NCI-H748 (cell line): ENCODE measurements at regions not wholly inside any gene's neighbourhood (a gene's known extent, or its start where the extent isn't known, plus 50 kb on each side); places are given as distances from the start of the nearest gene placed in this dataset.
"Not testable (repeated sequence)": the region's sequence is repeated elsewhere in the genome, so short reads cannot be mapped to it uniquely, and the experiment has no call there.

Experiments
- DNase-seq: peaks from one replicate; lab custom pipeline; 2025; ENCODE audit not compliant: unreplicated experiment; lab: John Stamatoyannopoulos, UW

DNA sequence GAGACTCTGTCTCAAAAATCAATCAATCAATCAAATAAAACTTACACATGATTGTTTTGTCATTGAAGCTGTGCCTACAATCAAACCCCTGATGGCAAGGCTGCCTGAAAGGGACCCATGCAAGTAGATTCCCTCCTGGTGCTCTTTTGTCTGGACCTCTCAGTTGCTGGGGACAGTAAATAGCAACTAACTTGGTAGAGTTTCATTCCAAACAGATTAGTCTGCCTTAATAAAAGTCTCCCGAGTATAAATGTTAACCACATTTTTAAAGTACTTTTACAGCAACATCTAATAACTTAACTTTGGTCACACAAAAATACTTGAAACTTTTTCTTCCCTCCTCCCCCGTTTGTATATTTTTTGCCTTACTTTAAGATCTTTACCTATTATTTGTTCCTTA is 105.5 kb downstream of the FEM1C start:
- DNase-seq, result no peak

DNA sequence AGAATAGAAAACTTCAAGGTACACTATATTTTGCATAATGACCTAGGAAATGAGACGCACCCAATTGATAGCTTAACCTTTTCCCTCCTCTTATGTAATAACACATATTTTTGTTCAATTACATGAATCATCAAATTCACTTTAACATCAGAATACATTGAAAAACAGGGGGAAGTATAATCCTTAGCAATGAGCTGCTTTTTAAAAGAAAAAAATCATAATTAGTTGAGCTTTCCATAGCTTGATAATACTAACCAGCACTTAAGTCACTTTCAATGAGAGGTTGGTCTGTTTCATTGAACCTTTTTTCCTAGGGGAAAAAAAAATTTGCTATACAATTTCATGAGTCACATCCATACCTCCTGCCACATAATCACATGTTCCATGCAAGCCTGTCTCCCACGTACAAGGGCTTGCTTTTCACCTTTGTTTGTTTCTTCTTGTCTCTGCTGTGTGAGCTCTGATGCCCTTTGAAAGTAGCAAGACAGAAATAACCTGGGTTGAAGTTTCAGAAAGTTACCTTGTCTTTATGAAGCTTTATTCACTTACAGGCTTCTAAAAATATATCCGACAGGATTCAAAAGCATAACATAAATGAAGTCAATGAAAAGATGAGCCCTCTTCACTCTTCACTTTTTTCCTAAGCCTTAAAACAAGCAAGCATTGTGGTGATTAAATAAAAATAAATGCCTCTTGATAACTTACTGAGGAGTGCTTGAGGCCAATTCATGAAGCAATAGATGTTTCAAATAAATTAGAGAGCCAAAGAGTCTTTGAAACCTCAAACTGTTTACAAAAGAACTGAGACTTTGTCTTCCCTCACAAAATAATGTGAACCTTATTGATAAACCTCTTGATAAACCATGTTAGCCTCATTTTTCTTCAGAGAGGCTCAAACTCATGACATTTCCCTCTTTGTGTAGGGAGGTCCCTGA is 108.5 kb downstream of the FEM1C start:
- DNase-seq, result no peak

DNA sequence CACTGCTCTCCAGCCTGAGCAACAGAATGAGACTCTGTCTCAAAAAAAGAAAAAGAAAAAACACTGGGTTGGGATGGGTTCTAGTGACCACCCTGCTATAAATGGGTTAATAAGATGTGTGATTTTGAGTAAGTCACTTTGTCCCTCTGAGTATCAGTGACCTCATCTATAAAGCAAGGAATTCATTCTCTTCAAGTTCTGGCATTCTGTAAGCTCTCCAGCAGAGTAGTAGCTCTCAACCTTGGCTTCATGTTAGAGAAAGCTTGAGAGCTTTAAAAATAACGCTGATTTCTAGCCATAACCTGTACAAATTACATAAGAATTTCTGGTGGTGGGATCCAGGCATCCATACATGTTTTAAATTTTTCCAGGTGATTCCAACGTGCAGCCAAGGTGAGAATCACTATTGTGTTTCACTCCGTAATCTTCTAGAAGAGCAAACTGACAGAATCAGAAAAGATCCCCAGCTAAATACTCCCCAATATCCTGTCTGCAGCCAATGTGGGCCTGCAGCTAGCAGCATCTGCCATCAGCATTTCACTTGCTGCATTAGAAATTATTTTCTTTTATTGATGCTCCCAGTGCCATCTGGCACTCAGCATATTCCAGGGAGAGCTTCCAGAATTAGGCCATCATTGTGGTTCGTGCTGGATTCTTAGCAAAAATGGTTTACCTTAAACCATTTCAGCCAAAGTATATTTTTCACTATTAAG is 109.4 kb downstream of the FEM1C start:
- no peak for DNase-seq

DNA sequence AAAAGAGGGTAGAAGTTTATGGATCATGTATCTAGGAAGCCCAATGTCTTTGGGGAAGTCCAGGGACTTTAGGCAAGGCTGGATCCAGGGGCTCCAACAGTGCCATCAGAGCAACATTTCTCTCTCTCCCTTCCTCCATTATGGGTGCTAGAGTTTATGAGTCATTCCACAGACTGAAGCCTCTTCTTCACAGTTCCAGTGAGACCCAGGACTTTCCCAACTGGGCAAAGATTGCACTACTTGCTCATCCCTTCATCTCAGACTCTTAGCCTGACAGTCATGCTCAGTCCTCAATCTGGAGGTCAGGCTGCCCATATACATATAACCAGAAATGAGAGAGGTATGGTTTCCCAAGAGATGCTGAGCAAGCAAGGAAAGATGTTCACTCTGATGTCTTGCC is 110.7 kb downstream of the FEM1C start:
- DNase-seq, result no peak

DNA sequence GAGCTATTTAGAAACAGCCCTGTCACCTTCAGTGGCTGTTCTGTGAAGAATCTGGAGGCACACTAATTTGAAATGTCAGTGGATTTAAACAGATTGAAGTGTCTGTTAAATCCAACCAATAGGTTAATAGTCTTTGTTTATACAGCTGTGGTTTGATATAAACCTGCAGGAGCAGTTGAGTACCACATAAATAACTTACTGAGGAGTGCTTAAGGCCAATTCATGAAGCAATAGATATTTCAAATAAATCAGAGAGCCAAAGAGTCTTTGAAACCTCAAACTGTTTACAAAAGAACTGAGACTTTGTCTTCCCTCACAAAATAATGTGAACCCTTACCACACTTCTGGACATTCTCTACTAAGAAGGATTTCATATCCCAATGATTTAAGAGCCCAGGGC is 111.9 kb downstream of the FEM1C start:
- DNase-seq, result peak; percentile 84

DNA sequence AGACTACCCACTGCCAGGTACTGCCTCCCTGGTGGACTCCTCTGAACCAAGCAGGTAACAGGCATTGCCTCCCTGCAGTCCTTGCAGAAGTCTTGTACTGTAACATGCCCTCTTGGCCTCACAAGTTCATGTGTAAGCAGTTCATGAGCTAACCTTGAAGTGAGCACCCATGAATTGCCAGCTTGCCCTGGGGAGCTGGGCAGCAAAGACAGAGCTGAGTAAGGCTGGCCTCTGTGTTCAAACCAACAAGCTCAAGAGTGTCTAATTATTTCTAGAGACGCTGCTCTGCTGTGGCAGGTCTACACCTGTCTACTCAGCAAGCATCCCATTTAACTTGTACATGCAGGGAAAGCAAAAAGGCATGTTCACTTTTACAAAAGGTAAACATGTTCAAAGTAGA is 113.5 kb downstream of the FEM1C start:
- peak; percentile 77 for DNase-seq

DNA sequence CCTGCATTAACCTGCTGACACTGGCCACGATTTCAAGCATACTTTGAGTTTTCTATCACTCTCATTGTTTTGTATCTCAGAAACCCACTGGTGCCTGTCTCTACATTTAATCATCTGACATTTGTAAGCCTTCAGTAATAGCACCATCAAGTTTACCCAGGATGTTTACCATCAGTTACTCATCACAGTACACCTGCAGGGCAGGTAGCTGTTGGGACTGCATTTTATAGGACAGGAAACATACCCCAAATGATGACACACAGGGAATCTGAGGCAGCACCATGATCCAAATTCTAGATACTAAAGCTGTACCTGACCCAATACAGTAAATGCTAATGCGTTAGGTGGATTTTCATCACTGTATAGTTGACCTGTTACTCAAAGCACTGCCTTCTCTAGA is 114.2 kb downstream of the FEM1C start:
- DNase-seq, result peak; percentile 59

DNA sequence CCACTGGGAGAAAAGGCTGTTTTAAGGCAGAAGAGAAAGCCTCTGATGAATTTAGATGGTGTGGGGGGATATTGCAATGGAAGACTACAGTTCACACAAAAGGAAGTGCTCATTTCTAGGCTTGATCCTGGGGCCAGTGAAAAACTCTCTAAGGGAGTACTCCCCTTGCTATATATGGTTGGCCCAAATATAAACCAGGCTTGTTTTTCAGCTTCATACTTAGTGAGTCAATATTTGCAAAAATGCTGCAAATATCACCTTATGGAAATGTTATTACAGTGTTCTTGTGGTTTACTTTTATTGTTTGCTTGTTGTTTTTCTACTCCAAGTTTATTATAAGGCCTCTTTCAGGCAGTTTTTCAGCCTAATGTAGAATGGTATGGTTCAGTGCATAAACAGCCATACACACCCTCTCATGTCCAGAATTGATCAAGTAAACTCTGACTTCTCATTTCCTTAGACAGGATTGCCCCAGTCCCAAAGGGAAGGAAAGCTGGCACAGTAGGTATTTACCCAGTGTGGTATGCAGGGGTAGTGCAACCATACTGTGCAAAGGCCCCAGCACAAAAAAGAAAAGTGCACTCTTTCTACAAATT is 115.1 kb downstream of the FEM1C start:
- DNase-seq, result peak; percentile 43

DNA sequence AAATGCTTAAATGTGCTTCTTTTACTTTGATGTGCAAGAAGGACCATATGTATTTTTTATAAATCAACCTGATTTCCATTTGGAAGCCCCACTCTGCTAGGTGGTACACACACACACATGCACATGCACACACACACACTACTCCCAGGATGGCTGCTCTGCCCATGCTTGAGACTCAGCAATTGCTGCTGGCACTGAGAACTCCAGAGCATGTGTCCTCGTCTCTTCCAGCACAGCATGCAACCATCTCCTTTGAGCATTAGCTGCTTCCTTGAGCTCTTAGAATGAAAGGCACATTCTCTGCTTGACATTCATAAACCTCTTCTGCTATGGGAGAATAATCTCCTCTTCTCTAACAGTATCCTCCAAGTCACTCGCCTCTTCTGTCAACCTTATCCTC is 115.9 kb downstream of the FEM1C start:
- DNase-seq, result no peak

DNA sequence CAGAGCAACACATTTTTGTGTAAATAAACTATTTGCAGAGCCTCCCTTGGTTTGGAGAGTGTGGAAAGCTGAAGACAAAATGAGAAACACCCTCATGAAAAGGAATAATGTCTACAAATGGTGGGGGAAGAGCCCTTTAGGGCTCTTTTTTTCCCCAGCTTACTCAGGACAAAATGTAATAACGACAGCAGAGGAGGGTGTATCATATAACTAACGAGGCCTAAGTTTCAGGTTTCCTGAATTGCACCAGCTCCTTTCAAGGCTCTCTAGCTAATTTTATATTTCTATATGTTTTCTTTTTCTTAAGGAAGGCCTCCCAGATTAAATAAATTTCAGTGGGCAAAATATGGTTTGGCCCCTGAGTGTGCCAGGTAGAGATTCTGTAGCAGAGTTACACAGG is 116.3 kb downstream of the FEM1C start:
- DNase-seq, result no peak

DNA sequence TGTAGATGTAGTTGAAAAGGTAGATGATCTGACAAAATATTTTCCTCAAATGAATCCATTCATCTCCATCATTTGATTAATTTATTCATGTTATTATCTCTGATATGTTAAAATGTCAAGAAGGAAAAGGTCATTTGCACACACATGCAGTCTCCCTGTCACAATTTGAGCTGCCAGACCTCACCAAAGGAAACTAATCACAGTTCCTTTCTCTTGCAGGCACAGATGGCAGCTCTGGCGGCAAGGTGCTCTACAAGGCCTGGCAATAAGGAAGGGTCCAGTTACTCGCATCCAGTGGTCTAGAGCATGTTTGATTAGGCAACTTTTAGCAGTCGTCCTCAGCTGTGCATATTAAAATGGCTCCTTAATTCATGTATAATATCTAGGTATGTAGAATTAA is 120.1 kb downstream of the FEM1C start:
- no peak for DNase-seq

DNA sequence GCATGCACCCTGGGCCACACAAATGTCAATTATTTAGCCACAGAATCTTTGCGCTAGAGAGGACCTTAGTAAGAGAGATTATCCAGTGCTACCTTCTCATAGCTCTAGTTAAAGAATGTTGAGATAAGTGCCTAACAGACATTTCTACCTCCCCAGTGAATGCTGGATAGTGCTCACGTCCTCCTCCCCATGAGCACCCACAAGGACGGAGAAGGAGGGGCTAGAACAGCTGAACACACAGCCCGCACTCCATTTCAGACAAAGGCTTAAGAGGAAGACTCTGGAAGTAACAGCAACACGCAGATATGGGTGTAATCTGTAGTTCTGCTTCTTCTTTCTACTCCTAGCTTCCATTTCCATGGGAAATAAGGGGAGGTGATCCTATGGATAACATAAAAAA is 120.5 kb downstream of the FEM1C start:
- no peak for DNase-seq

DNA sequence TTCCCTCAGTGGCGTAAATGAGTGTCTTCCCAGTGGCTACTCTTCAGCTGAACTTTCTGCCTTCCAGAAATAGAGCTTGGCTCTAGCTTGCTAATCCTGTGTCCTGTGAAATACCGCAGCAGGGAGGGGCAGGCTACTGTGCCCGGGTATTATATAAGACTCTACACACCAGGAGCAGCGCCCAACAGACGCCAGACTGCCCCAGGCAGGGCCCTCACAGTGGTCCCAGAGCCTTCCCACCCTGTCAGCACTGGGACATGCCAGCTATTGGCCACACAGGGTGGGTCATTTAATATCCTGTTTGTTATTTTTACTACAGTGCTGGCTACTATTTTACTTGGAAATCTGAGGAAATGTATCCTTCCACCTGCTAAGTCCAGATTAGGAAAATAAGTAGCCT is 121.0 kb downstream of the FEM1C start:
- no peak for DNase-seq

DNA sequence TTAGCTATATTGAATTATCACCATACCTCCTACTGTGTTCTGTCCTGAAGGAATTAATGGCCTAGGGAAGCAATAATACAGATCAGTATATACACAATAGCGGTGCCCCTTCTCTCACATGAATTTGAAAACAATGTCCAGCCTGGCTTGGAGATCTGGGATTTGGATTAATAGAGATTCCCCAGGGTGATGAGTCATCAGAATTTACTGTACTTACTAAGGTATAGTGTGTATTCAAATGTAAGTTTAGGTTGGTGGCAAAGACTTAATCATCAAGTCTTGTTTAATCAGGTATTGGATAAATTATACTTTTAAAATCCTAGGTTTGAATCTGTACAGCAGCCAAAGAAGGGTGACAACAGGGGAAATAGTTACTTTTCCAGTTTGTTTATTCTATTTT is 121.5 kb downstream of the FEM1C start:
- DNase-seq, result no peak

DNA sequence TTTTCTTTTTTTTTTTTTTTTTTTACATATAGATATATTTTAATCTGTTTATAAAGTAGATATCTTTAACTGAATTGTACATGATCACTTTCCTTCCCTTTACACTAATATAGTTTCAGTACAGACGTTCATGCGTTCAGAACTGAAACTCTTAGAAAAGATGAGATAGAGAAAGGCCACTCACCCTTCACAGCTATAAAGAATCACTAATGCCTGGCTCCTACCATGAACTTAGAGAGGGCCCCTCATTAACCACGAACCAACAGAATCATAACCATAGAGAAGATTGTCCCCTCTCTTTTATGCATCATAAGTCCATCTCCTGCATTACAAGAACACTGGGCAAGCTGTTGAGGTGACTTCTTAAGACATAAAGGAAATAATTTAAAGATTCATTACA is 123.8 kb downstream of the FEM1C start:
- DNase-seq, result not testable (repeated sequence)

DNA sequence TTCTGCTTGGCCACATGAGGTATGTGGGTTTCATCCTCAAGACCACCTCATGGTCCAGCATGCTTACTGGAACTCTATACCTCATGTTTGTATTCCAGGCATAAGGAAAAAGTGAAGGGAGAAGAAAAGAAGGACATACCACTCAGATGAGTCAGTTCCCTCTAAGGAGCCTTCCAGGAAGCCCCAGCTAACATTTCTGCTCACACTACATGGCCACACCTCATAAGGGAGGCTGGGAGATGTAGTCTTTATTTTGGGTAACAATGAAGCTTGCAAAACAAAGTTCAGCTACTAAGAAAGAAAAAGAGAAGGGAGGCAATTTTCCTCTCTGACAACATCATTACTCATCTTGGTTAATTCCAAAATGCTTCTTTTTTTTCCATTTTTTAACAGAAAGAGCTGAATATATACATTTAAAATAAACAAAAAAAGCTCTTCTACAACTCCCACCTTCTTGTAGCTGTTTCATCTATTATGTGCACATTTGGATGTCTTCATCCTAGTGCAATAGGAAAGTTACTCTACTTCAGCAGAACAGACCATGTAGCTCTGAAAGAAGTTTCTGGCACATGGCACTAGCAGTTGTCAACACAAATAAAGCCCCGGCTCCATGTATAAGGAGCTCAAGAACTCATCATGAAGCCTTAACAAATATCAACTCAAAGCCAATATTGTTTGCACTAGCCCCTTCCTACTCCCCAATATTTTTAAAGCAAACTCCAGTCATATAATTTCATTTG is 123.6 kb upstream of the CCDC112 start:
- DNase-seq, result no peak

DNA sequence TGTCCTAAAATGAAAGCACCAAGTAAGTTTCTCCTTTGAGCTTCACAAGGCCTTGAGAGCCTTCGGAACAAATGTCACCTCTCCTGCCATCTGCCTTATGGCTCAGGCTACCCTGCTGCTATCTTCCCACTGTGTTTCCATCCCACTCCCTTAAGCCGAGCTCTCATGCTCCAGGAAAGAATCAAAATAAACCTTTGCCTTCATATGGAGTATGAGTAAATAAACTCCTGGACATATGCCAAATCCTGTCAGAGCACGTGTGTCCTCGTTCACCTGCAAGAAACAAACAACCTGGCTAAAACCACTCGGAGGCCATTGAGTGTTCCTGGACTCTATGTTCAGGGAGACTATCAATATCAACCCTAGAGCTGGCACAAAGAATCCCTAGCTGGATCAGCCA is 122.3 kb upstream of the CCDC112 start:
- DNase-seq, result peak; percentile 97

DNA sequence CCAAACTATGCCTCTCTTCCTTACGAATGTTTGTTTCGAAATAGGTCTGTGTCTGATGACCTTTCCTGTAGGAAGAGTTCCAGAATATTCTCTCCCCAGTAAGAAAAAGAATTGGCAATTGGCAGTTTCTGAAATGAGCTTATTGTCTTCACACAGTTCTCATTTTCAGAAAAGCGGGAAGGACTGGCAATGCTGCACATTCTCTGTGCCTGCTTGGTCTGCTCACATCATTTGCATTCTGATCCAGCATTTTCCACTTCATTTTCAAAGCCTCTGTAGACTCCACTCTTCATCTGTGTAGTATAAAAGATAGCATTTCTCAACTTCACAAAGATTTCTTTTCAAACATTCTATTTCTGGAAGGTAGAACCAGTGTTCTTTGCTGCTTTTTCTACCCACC is 120.6 kb upstream of the CCDC112 start:
- DNase-seq, result no peak

DNA sequence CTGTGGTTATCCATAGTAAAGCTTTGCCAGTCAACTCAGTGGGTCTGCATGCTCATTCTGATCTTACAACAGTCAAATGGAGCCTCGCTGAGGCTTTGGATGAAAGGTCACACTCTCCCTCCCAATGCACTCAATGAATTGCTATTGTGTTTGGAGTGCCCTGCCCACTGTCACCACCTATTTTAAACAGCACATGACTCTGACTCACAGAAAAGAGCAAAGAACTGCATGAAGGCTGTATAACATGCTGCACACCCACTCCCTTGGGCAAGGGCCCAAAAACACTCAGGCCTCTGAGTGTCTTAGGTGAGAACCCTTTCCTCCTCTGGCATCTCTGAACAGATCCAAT is 118.7 kb upstream of the CCDC112 start:
- DNase-seq, result peak; percentile 49

DNA sequence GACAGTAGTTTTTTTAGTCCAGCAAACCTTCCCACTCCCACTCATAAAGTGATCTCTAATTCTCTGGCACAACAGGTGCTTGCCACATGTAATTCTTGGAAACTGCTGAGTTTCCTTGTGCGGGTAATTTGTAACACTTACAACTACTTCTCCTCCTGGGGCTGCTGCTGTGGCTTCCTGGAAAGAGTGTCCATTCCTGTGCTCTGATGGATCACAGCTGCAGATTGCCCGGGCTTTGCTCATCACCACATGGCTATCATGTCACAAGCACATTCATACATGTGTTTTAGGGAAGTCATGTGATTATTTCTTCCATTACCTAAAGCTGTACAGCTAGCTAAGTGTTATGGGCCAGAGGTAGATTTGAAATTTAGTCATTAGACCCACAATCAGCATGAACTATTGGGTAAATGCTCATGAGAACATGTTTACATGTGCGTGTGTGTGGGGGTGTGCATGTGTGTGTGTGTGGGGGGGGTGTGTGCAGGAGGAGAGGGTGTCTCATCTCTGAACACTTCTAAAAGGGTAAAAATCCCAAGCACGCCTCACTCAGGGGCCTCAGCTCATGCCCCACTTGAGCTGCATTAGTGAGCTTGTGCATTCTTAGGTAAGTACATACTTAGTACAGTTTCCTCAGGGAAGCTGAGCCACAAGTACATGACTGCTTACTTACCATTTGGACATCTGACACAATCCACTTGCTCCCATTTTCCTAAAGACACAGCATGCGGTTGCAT is 118.1 kb upstream of the CCDC112 start:
- no peak for DNase-seq

DNA sequence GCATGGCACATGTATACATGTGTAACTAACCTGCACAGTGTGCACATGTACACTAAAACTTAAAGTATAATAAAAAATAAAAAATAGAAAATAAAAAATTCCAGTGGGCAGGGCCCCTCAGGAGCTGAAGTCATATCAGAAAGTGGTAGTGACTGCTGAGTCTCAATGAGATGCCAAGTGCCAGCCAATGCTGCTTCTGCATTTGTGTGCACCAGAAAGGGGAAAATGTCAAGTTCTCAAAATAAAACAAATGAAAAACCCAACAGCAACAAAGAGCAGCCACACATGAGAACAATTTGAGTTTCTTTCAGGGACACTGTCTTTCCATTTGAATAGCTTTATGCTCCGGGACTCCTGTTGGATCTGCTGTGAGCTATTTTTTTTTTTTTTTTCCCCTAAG is 117.2 kb upstream of the CCDC112 start:
- no peak for DNase-seq
